ENCODE measurements at regions not wholly inside any gene's neighbourhood (a gene's known extent, or its start where the extent isn't known, plus 50 kb on each side); places are given as distances from the start of the nearest gene placed in this dataset.

- Histone ChIP-seq H3K27ac (ENCODE audit: low read depth, low read length) (no peak overlapping the region), H3K9me3 (ENCODE audit: low read depth, low read length) (no peaks in the 10 kb centered on the region)
Observed at GRCh38 chrX:95029571-95029970, 1355.6 kb downstream of the FAM133A start.

GRCh38 chrX:95040104-95040503, 1366.1 kb downstream of the FAM133A start:
- Histone ChIP-seq H3K4me2 (ENCODE audit: insufficient read depth, low read length) (no peak overlapping the region), H3K4me3 (ENCODE audit: insufficient read depth, low read length) (no peak overlapping the region), H3K4me1 (ENCODE audit: insufficient read depth, low read length) (no peaks in the 10 kb centered on the region), H3K27ac (ENCODE audit: low read depth, low read length) (no peak overlapping the region), H3K27me3 (ENCODE audit: insufficient read depth, low read length) (no peaks in the 10 kb centered on the region), H3K79me2 (ENCODE audit: insufficient read depth, low read length) (no peaks in the 10 kb centered on the region), H3K36me3 (ENCODE audit: insufficient read depth, low read length) (no peaks in the 10 kb centered on the region), H3K9me3 (ENCODE audit: low read depth, low read length) (no peaks in the 10 kb centered on the region), H4K20me1 (ENCODE audit: insufficient read depth, low read length) (no peaks in the 10 kb centered on the region), H2AFZ (ENCODE audit: low read length) (no peak overlapping the region)
- DNase-seq (ENCODE audit: insufficient read length, low spot score, missing footprints) = no peak
- no peak for TF ChIP-seq CTCF (IDR thresholded peaks at IDR 0.05; ENCODE audit: extremely low read depth, low read depth, low read length)

More at GRCh38 chrX:95029571-95029970, 1355.6 kb downstream of the FAM133A start:
- no peaks in the 10 kb centered on the region for H3K36me3 ChIP-seq (ENCODE audit: insufficient read depth, low read length)
- H3K4me1 ChIP-seq (ENCODE audit: insufficient read depth, low read length) = no peaks in the 10 kb centered on the region
- H3K27me3 ChIP-seq (ENCODE audit: insufficient read depth, low read length) = no peaks in the 10 kb centered on the region
- H4K20me1 ChIP-seq (ENCODE audit: insufficient read depth, low read length) = no peaks in the 10 kb centered on the region
- H3K4me3 ChIP-seq (ENCODE audit: insufficient read depth, low read length) = no peak overlapping the region
- no peak overlapping the region for H3K4me2 ChIP-seq (ENCODE audit: insufficient read depth, low read length)
- no peak for TF ChIP-seq CTCF (IDR thresholded peaks at IDR 0.05; ENCODE audit: extremely low read depth, low read depth, low read length)
- H2AFZ ChIP-seq (ENCODE audit: low read length) = no peak overlapping the region
- no peak for DNase-seq (ENCODE audit: insufficient read length, low spot score, missing footprints)
- H3K79me2 ChIP-seq (ENCODE audit: insufficient read depth, low read length) = no peaks in the 10 kb centered on the region

- no peak for TF ChIP-seq CTCF (IDR thresholded peaks at IDR 0.05; ENCODE audit: extremely low read depth, low read depth, low read length)
- H3K4me2 ChIP-seq (ENCODE audit: insufficient read depth, low read length) = no peak overlapping the region
- H3K4me3 ChIP-seq (ENCODE audit: insufficient read depth, low read length) = no peak overlapping the region
- H2AFZ ChIP-seq (ENCODE audit: low read length) = no peak overlapping the region
- no peak overlapping the region for H3K27ac ChIP-seq (ENCODE audit: low read depth, low read length)
- H3K36me3 ChIP-seq (ENCODE audit: insufficient read depth, low read length) = no peaks in the 10 kb centered on the region
- no peaks in the 10 kb centered on the region for H3K9me3 ChIP-seq (ENCODE audit: low read depth, low read length)
- no peak for DNase-seq (ENCODE audit: insufficient read length, low spot score, missing footprints)
- H3K4me1 ChIP-seq (ENCODE audit: insufficient read depth, low read length) = no peaks in the 10 kb centered on the region
- no peaks in the 10 kb centered on the region for H3K27me3 ChIP-seq (ENCODE audit: insufficient read depth, low read length)
- no peaks in the 10 kb centered on the region for H4K20me1 ChIP-seq (ENCODE audit: insufficient read depth, low read length)
- H3K79me2 ChIP-seq (ENCODE audit: insufficient read depth, low read length) = no peaks in the 10 kb centered on the region
Observed at GRCh38 chrX:95044331-95044730, 1370.3 kb downstream of the FAM133A start.

- no peak overlapping the region for H3K27ac ChIP-seq (ENCODE audit: low read depth, low read length)
- no peaks in the 10 kb centered on the region for H3K9me3 ChIP-seq (ENCODE audit: low read depth, low read length)
- DNase-seq (ENCODE audit: insufficient read length, low spot score, missing footprints) = no peak
- H3K27me3 ChIP-seq (ENCODE audit: insufficient read depth, low read length) = no peaks in the 10 kb centered on the region
- no peak overlapping the region for H3K4me3 ChIP-seq (ENCODE audit: insufficient read depth, low read length)
- H2AFZ ChIP-seq (ENCODE audit: low read length) = no peak overlapping the region
- TF ChIP-seq CTCF (IDR thresholded peaks at IDR 0.05; ENCODE audit: extremely low read depth, low read depth, low read length) = no peak
- no peaks in the 10 kb centered on the region for H3K36me3 ChIP-seq (ENCODE audit: insufficient read depth, low read length)
- H3K79me2 ChIP-seq (ENCODE audit: insufficient read depth, low read length) = no peaks in the 10 kb centered on the region
- H4K20me1 ChIP-seq (ENCODE audit: insufficient read depth, low read length) = no peaks in the 10 kb centered on the region
- no peak overlapping the region for H3K4me2 ChIP-seq (ENCODE audit: insufficient read depth, low read length)
- H3K4me1 ChIP-seq (ENCODE audit: insufficient read depth, low read length) = peaks cover 43% of the 10 kb centered on the region
Observed at GRCh38 chrX:95055991-95056390, 1382.0 kb downstream of the FAM133A start.
